ENCODE measurements at regions not wholly inside any gene's neighbourhood (a gene's known extent, or its start where the extent isn't known, plus 50 kb on each side); places are given as distances from the start of the nearest gene placed in this dataset.

- DNase-seq: no peak
Measured at GRCh38 chr16:51353055-51353454, 202.0 kb upstream of the SALL1 start.

GRCh38 chr16:51349626-51350025 lies 198.6 kb upstream of the SALL1 start:
- DNase-seq: no peak

- DNase-seq: no peak
Measured at GRCh38 chr16:51343411-51343810, 192.3 kb upstream of the SALL1 start.

- no peak for DNase-seq
Measured at GRCh38 chr16:51341204-51341603, 190.1 kb upstream of the SALL1 start.

GRCh38 chr16:51337662-51338061 lies 186.6 kb upstream of the SALL1 start:
- no peak for DNase-seq

GRCh38 chr16:51328733-51329132 lies 177.7 kb upstream of the SALL1 start:
- DNase-seq: no peak

GRCh38 chr16:51327001-51327400 lies 175.9 kb upstream of the SALL1 start:
- DNase-seq: no peak

GRCh38 chr16:51326131-51326856 lies 175.2 kb upstream of the SALL1 start:
- no peak for DNase-seq

GRCh38 chr16:51321251-51321650 lies 170.2 kb upstream of the SALL1 start:
- DNase-seq: no peak

- DNase-seq: no peak
Measured at GRCh38 chr16:51317575-51317974, 166.5 kb upstream of the SALL1 start.

- no peak for DNase-seq
Measured at GRCh38 chr16:51313198-51313597, 162.1 kb upstream of the SALL1 start.

GRCh38 chr16:51312363-51313150 lies 161.5 kb upstream of the SALL1 start:
- DNase-seq: no peak

- DNase-seq: no peak
Measured at GRCh38 chr16:51310159-51310558, 159.1 kb upstream of the SALL1 start.

- no peak for DNase-seq
Measured at GRCh38 chr16:51306886-51307595, 156.0 kb upstream of the SALL1 start.

- no peak for DNase-seq
Measured at GRCh38 chr16:51306116-51306515, 155.0 kb upstream of the SALL1 start.

- DNase-seq: no peak
Measured at GRCh38 chr16:51305337-51305736, 154.3 kb upstream of the SALL1 start.

GRCh38 chr16:51302042-51302441 lies 151.0 kb upstream of the SALL1 start:
- no peak for DNase-seq

GRCh38 chr16:51298800-51299199 lies 147.7 kb upstream of the SALL1 start:
- no peak for DNase-seq

GRCh38 chr16:51290442-51291285 lies 139.6 kb upstream of the SALL1 start:
- DNase-seq: no peak

GRCh38 chr16:51289336-51289735 lies 138.3 kb upstream of the SALL1 start:
- no peak for DNase-seq

- no peak for DNase-seq
Measured at GRCh38 chr16:51287121-51287755, 136.2 kb upstream of the SALL1 start.

- no peak for DNase-seq
Measured at GRCh38 chr16:51286272-51286671, 135.2 kb upstream of the SALL1 start.

Measured in activated CD4-positive, alpha-beta T cell treated with anti-CD3 and anti-CD28 coated beads, Interleukin-2, amount 50 U/mL, for 4 hours (primary cell).